B cell (primary cell): ENCODE measurements at regions not wholly inside any gene's neighbourhood (a gene's known extent, or its start where the extent isn't known, plus 50 kb on each side); places are given as distances from the start of the nearest gene placed in this dataset.

Experiments used
- ATAC-seq: fragments of 200-7000 bp; cut with Tn5 transposase; one replicate; pipeline ENCODE4 v1.10.0; 2021; ENCODE audit warnings: low read depth, mild to moderate bottlenecking, moderate number of reproducible peaks, moderate library complexity
- CTCF ChIA-PET: fragments of 350-600 bp; sonication (Branson Sonifier 250); formaldehyde crosslinking; loops from one replicate; lab custom pipeline; 2021; ENCODE audit warnings: antibody characterized with exemption, inconsistent platforms; lab: Charles Lee
- POLR2A ChIA-PET: fragments of 350-600 bp; sonication (Branson Sonifier 250); formaldehyde crosslinking; loops from one replicate; lab custom pipeline; 2021; ENCODE audit warnings: antibody characterized with exemption; lab: Charles Lee
- DNase-seq: peaks from one replicate; pipeline ENCODE4 v3.0.0; 2013
- H2AFZ ChIP-seq: 2 replicates; pipeline ENCODE4 v1.6.1; 2012; ENCODE audit warnings: mild to moderate bottlenecking, low read depth, low read length; ENCODE audit not compliant: insufficient read depth, poor library complexity, severe bottlenecking
- H3K27ac ChIP-seq, 2 donors: 1 replicate in 1 of 2; 2 replicates in 1 of 2; pipeline ENCODE4 v1.5.1; 2012 to 2013; ENCODE audit warnings: low read length in 2 of 2, mild to moderate bottlenecking in 2 of 2, moderate library complexity in 1 of 2
- H3K27me3 ChIP-seq, 4 experiments: fragments of 200-600 bp in 1 of 4; sonication (generic) in 1 of 4; replicated peaks in 1 of 4; 1 replicate in 2 of 4; 2 replicates in 2 of 4; pipeline versions ENCODE4 v1.6.1 to v1.7.0; 2013 to 2016; ENCODE audit warnings: low read length in 3 of 4, mild to moderate bottlenecking in 2 of 4, mixed read lengths in 1 of 4, moderate library complexity in 1 of 4; ENCODE audit not compliant: insufficient read depth in 4 of 4, control insufficient read depth in 3 of 4; ENCODE audit errors: control extremely low read depth in 1 of 4
- H3K36me3 ChIP-seq, 2 experiments: replicated peaks in 1 of 2; 1 replicate in 1 of 2; 2 replicates in 1 of 2; pipeline versions ENCODE4 v1.6.1 to v1.7.1; 2013; ENCODE audit warnings: low read length in 1 of 2; ENCODE audit not compliant: insufficient read depth in 2 of 2, control insufficient read depth in 1 of 2; ENCODE audit errors: control extremely low read depth in 1 of 2, extremely low read depth in 1 of 2
- H3K4me1 ChIP-seq, 2 donors: fragments of 200-600 bp in 1 of 2; sonication (generic) in 1 of 2; 1 replicate in 1 of 2; 2 replicates in 1 of 2; pipeline versions ENCODE4 v1.5.1 to v1.6.1; 2013 to 2017; ENCODE audit warnings: low read length in 2 of 2; ENCODE audit not compliant: control insufficient read depth in 2 of 2, insufficient read depth in 2 of 2
- H3K4me2 ChIP-seq: replicated peaks from 2 replicates; pipeline ENCODE3; 2012; ENCODE audit warnings: mild to moderate bottlenecking, low read depth, low read length; ENCODE audit not compliant: poor library complexity, severe bottlenecking
- H3K4me3 ChIP-seq, 5 experiments: fragments of 200-600 bp in 1 of 5; sonication (generic) in 1 of 5; 1 replicate in 3 of 5; 2 replicates in 2 of 5; pipeline versions ENCODE4 v1.5.1 to v1.7.0; 2011 to 2016; ENCODE audit warnings: low read length in 4 of 5, mild to moderate bottlenecking in 4 of 5, low read depth in 2 of 5, control low read depth in 1 of 5, moderate library complexity in 1 of 5; ENCODE audit not compliant: insufficient read depth in 1 of 5; ENCODE audit errors: control extremely low read depth in 1 of 5, extremely low read depth in 1 of 5
- H3K79me2 ChIP-seq: fragments of 200-600 bp; sonication (generic); one replicate; pipeline ENCODE4 v1.6.0; 2016; ENCODE audit warnings: low read length; ENCODE audit not compliant: control insufficient read depth, insufficient read depth
- H3K9ac ChIP-seq: fragments of 200-600 bp; sonication (generic); 2 replicates; pipeline ENCODE4 v1.6.1; 2017; ENCODE audit warnings: mild to moderate bottlenecking, low read length, moderate library complexity
- H3K9me3 ChIP-seq, 3 donors: one replicate each; pipeline versions ENCODE4 v1.6.1 to v1.7.1; 2013; ENCODE audit warnings: low read length in 2 of 3; ENCODE audit not compliant: control insufficient read depth in 2 of 3, insufficient read depth in 1 of 3; ENCODE audit errors: control extremely low read depth in 1 of 3
- H4K20me1 ChIP-seq: 2 replicates; pipeline ENCODE4 v1.6.0; 2012; ENCODE audit warnings: mild to moderate bottlenecking, low read length; ENCODE audit not compliant: insufficient read depth, control insufficient read depth, poor library complexity, severe bottlenecking
- H3K27ac Mint-ChIP-seq: one replicate; pipeline ENCODE4 v1.8.0; 2021; ENCODE audit warnings: mixed read lengths
- H3K27me3 Mint-ChIP-seq: one replicate; pipeline ENCODE4 v1.8.0; 2021; ENCODE audit warnings: mixed read lengths
- H3K4me1 Mint-ChIP-seq: one replicate; pipeline ENCODE4 v1.8.0; 2021; ENCODE audit warnings: mixed read lengths
- H3K4me3 Mint-ChIP-seq: one replicate; pipeline ENCODE4 v1.8.0; 2021; ENCODE audit warnings: mixed read lengths
- H3K9me3 Mint-ChIP-seq: one replicate; pipeline ENCODE4 v1.8.0; 2022; ENCODE audit warnings: mixed read lengths; ENCODE audit not compliant: insufficient read depth
- EZH2 ChIP-seq: IDR thresholded peaks from 2 replicates; pipeline ENCODE4 v1.6.1; 2012; ENCODE audit warnings: borderline replicate concordance, low read depth, mild to moderate bottlenecking, moderate library complexity, low read length; ENCODE audit not compliant: insufficient read depth, poor library complexity, severe bottlenecking
- WGBS: methylation state at CpG from one replicate; pipeline ENCODE4 v1.1.5; 2013; ENCODE audit warnings: missing lambda C conversion rate; ENCODE audit not compliant: insufficient coverage; 5-methylcytosine and 5-hydroxymethylcytosine counted together
- intact Hi-C: fragments of 100-400 bp; cut with micrococcal nuclease; formaldehyde crosslinking; loops from one replicate; pipeline ENCODE4 v1.10.0; 2022
- TF ChIP-seq, protein P1 (sequence below): fragments of 200-600 bp; IDR thresholded peaks from one replicate; pipeline ENCODE4 v1.8.0; 2022; ENCODE audit warnings: antibody characterized with exemption, mild to moderate bottlenecking

GRCh38 chr11:15468466-15468865 lies 353.7 kb downstream of the INSC start:
- no peak overlapping the region for H3K4me3 ChIP-seq
- no peaks in the 10 kb centered on the region for H3K36me3 ChIP-seq
- no peaks in the 10 kb centered on the region for H3K9me3 ChIP-seq
- DNase-seq: no peak
- no peaks in the 10 kb centered on the region for H3K9me3 Mint-ChIP-seq
- POLR2A ChIA-PET: no interaction called here
- H3K4me1 Mint-ChIP-seq: no peaks in the 10 kb centered on the region
- ATAC-seq: no peak
- no peaks in the 10 kb centered on the region for H3K27me3 ChIP-seq
- H3K4me3 Mint-ChIP-seq: no peak overlapping the region
- no peak for TF ChIP-seq EZH2
- TF ChIP-seq, protein P1, sequence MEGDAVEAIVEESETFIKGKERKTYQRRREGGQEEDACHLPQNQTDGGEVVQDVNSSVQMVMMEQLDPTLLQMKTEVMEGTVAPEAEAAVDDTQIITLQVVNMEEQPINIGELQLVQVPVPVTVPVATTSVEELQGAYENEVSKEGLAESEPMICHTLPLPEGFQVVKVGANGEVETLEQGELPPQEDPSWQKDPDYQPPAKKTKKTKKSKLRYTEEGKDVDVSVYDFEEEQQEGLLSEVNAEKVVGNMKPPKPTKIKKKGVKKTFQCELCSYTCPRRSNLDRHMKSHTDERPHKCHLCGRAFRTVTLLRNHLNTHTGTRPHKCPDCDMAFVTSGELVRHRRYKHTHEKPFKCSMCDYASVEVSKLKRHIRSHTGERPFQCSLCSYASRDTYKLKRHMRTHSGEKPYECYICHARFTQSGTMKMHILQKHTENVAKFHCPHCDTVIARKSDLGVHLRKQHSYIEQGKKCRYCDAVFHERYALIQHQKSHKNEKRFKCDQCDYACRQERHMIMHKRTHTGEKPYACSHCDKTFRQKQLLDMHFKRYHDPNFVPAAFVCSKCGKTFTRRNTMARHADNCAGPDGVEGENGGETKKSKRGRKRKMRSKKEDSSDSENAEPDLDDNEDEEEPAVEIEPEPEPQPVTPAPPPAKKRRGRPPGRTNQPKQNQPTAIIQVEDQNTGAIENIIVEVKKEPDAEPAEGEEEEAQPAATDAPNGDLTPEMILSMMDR: no peak
- no peaks in the 10 kb centered on the region for H3K27me3 Mint-ChIP-seq
- CTCF ChIA-PET: no interaction called here
- H4K20me1 ChIP-seq: no peaks in the 10 kb centered on the region
- H3K4me2 ChIP-seq: no peak overlapping the region
- no peaks in the 10 kb centered on the region for H3K4me1 ChIP-seq
- no peak overlapping the region for H2AFZ ChIP-seq
- H3K27ac Mint-ChIP-seq: no peak overlapping the region
- H3K27ac ChIP-seq: no peak overlapping the region
- no peaks in the 10 kb centered on the region for H3K79me2 ChIP-seq
- intact Hi-C loops: no loop called here
- H3K9ac ChIP-seq: no peak overlapping the region
- WGBS: no CpG with 5 or more reads among the region's 4 CpGs

GRCh38 chr11:15471048-15471894 lies 356.5 kb downstream of the INSC start:
- no peak for ATAC-seq
- TF ChIP-seq, protein P1: no peak
- TF ChIP-seq EZH2: no peak
- POLR2A ChIA-PET: no interaction called here

More at GRCh38 chr11:15471048-15471894, 356.5 kb downstream of the INSC start:
- Mint-ChIP-seq H3K4me3 (no peak overlapping the region), H3K4me1 (no peaks in the 10 kb centered on the region), H3K27me3 (no peaks in the 10 kb centered on the region), H3K27ac (no peak overlapping the region), H3K9me3 (no peaks in the 10 kb centered on the region)
- no peak overlapping the region for H3K9ac ChIP-seq
- no peak for DNase-seq
- H3K4me2 ChIP-seq: no peak overlapping the region
- H3K27me3 ChIP-seq: no peaks in the 10 kb centered on the region
- intact Hi-C loops: no loop called here
- H3K9me3 ChIP-seq: no peaks in the 10 kb centered on the region
- no peaks in the 10 kb centered on the region for H3K36me3 ChIP-seq
- CTCF ChIA-PET: no interaction called here
- H2AFZ ChIP-seq: no peak overlapping the region
- no peak overlapping the region for H3K27ac ChIP-seq
- 69% methylated on average over 5 of the region's 7 CpGs for WGBS
- no peaks in the 10 kb centered on the region for H3K79me2 ChIP-seq
- H3K4me1 ChIP-seq: no peaks in the 10 kb centered on the region
- no peak overlapping the region for H3K4me3 ChIP-seq
- no peaks in the 10 kb centered on the region for H4K20me1 ChIP-seq
